ENCODE measurements at regions not wholly inside any gene's neighbourhood (a gene's known extent, or its start where the extent isn't known, plus 50 kb on each side); places are given as distances from the start of the nearest gene placed in this dataset.

GRCh38 chr2:163984986-163985385, 249.2 kb upstream of the FIGN start:
- TF ChIP-seq ZNF274 (IDR thresholded peaks at IDR 0.05; ENCODE audit: low read depth, low read length), result no peak
- TF ChIP-seq SUZ12 (IDR thresholded peaks at IDR 0.05; ENCODE audit: extremely low read depth, insufficient read depth, insufficient read length), result no peak
- TF ChIP-seq YY1 (IDR thresholded peaks at IDR 0.05; ENCODE audit: insufficient read depth, insufficient read length), result no peak

Data from NT2/D1 (cell line).